Panc1 (cell line): ENCODE measurements at regions not wholly inside any gene's neighbourhood (a gene's known extent, or its start where the extent isn't known, plus 50 kb on each side); places are given as distances from the start of the nearest gene placed in this dataset.

Experiments used
- ATAC-seq: fragments of 200-7000 bp; cut with Tn5 transposase; 2 replicates; pipeline ENCODE4 v1.9.1; 2020; ENCODE audit warnings: mild to moderate bottlenecking, moderate library complexity
- BruUV-seq: library from RNA; stranded (reverse); fragments of 400-500 nt; replicated peaks from 2 replicates; lab custom pipeline; 2021; lab: Mats Ljungman, UMichigan
- CTCF ChIA-PET: fragments of 300-600 bp; sonication (Branson Sonifier 250); formaldehyde crosslinking; loops from one replicate; lab custom pipeline; 2022; ENCODE audit warnings: antibody characterized with exemption; lab: Charles Lee
- POLR2A ChIA-PET: fragments of 300-600 bp; sonication (Branson Sonifier 250); formaldehyde crosslinking; loops from one replicate; lab custom pipeline; 2022; ENCODE audit warnings: antibody characterized with exemption; lab: Charles Lee
- DNase-seq: peaks from one replicate; pipeline ENCODE4 v3.0.0-alpha.2; 2010; ENCODE audit warnings: low read depth, low spot score
- H3K27ac ChIP-seq: 2 replicates; pipeline ENCODE4 v1.5.1; 2011; ENCODE audit warnings: mild to moderate bottlenecking, low read length, inconsistent platforms
- H3K27me3 ChIP-seq: fragments of 200-500 bp; sonication (Bioruptor generic); 2 replicates; pipeline ENCODE4 v1.6.0; 2014; ENCODE audit warnings: low read length, inconsistent platforms; ENCODE audit not compliant: control insufficient read depth, insufficient read depth
- H3K36me3 ChIP-seq: fragments of 200-500 bp; sonication (Bioruptor generic); 2 replicates; pipeline ENCODE4 v1.5.1; 2014; ENCODE audit warnings: inconsistent platforms, mild to moderate bottlenecking, low read length, moderate library complexity; ENCODE audit not compliant: control insufficient read depth, insufficient read depth
- H3K4me1 ChIP-seq: 2 replicates; pipeline ENCODE4 v1.5.1; 2011; ENCODE audit warnings: inconsistent platforms, mild to moderate bottlenecking, low read length, moderate library complexity; ENCODE audit not compliant: control insufficient read depth, insufficient read depth
- H3K4me3 ChIP-seq, 2 experiments: 2 replicates each; pipeline ENCODE4 v1.5.1; 2011 to 2012; ENCODE audit warnings: low read depth in 2 of 2, low read length in 2 of 2, mild to moderate bottlenecking in 2 of 2, inconsistent platforms in 1 of 2, moderate library complexity in 1 of 2
- H3K9me3 ChIP-seq: fragments of 200-500 bp; sonication (Bioruptor generic); 2 replicates; pipeline ENCODE4 v1.5.1; 2014; ENCODE audit warnings: low read depth, mild to moderate bottlenecking, inconsistent platforms, low read length, moderate library complexity; ENCODE audit not compliant: control insufficient read depth, insufficient read depth
- POLR2AphosphoS5 ChIP-seq: IDR thresholded peaks from 2 replicates; pipeline ENCODE4 v1.6.1; 2012; ENCODE audit warnings: mild to moderate bottlenecking, low read depth, low read length, moderate library complexity
- SIN3A ChIP-seq: IDR thresholded peaks from 2 replicates; pipeline ENCODE4 v1.6.1; 2012; ENCODE audit warnings: low read depth, mild to moderate bottlenecking, low read length, moderate library complexity, borderline replicate concordance; ENCODE audit not compliant: insufficient read depth
- TCF7L2 ChIP-seq: IDR thresholded peaks from 2 replicates; pipeline ENCODE4 v1.6.1; 2011; ENCODE audit warnings: mild to moderate bottlenecking, low read depth, low read length, inconsistent platforms
- in situ Hi-C: cut with HindIII; loops from 2 replicates; pipeline ENCODE4 v1.10.0; 2016; ENCODE audit warnings: low sequenced_read_pairs, low pct_unique_long_range_greater_than_20kb
- intact Hi-C: fragments of 100-400 bp; cut with micrococcal nuclease; formaldehyde crosslinking; loops from one replicate; pipeline ENCODE4 v1.10.0; 2022; ENCODE audit not compliant: unreplicated experiment
- TF ChIP-seq, protein P1 (sequence below): fragments of 450-650 bp; IDR thresholded peaks from 2 replicates; pipeline ENCODE4 v1.5.1; 2017; ENCODE audit warnings: mild to moderate bottlenecking
- TF ChIP-seq, protein P2 (sequence below), 2 experiments: IDR thresholded peaks; 2 replicates each; pipeline ENCODE4 v1.6.1; 2011 to 2012; ENCODE audit warnings: low read depth in 2 of 2, control low read depth in 1 of 2, low read length in 1 of 2, mild to moderate bottlenecking in 1 of 2, moderate library complexity in 1 of 2; ENCODE audit not compliant: insufficient read depth in 1 of 2

DNA sequence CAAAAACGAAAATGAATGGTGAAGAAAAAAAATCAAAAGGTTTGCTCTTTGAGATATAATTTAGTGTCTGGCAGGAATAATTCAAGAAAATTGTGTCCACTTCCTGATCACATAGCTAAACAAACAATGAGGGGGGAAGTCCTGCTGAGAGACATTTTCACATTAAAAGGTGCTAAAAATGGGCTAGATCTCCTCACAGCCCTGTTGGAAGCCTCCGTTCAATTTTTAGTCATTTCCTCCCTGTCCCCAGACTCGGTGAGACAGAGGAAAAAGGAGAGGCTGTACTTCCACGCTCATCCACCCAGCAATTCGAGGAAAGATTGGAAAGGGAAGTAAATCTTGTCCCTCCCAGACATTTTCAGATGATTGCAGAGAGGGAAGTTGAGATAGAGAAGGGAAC is 103.7 kb downstream of the BARHL2 start:
- Histone ChIP-seq H3K4me3 (no peak overlapping the region), H3K4me1 (no peaks in the 10 kb centered on the region), H3K27me3 (no peaks in the 10 kb centered on the region), H3K36me3 (no peaks in the 10 kb centered on the region), H3K27ac (no peak overlapping the region), H3K9me3 (no peaks in the 10 kb centered on the region)
- DNase-seq (no peak), ATAC-seq (no peak)
- intact Hi-C loops (no loop called here), in situ Hi-C loops (no loop called here)
- TF ChIP-seq, protein P1, sequence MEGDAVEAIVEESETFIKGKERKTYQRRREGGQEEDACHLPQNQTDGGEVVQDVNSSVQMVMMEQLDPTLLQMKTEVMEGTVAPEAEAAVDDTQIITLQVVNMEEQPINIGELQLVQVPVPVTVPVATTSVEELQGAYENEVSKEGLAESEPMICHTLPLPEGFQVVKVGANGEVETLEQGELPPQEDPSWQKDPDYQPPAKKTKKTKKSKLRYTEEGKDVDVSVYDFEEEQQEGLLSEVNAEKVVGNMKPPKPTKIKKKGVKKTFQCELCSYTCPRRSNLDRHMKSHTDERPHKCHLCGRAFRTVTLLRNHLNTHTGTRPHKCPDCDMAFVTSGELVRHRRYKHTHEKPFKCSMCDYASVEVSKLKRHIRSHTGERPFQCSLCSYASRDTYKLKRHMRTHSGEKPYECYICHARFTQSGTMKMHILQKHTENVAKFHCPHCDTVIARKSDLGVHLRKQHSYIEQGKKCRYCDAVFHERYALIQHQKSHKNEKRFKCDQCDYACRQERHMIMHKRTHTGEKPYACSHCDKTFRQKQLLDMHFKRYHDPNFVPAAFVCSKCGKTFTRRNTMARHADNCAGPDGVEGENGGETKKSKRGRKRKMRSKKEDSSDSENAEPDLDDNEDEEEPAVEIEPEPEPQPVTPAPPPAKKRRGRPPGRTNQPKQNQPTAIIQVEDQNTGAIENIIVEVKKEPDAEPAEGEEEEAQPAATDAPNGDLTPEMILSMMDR, result no peak
- TF ChIP-seq SIN3A (no peak), TCF7L2 (no peak), POLR2AphosphoS5 (no peak)
- TF ChIP-seq, protein P2, sequence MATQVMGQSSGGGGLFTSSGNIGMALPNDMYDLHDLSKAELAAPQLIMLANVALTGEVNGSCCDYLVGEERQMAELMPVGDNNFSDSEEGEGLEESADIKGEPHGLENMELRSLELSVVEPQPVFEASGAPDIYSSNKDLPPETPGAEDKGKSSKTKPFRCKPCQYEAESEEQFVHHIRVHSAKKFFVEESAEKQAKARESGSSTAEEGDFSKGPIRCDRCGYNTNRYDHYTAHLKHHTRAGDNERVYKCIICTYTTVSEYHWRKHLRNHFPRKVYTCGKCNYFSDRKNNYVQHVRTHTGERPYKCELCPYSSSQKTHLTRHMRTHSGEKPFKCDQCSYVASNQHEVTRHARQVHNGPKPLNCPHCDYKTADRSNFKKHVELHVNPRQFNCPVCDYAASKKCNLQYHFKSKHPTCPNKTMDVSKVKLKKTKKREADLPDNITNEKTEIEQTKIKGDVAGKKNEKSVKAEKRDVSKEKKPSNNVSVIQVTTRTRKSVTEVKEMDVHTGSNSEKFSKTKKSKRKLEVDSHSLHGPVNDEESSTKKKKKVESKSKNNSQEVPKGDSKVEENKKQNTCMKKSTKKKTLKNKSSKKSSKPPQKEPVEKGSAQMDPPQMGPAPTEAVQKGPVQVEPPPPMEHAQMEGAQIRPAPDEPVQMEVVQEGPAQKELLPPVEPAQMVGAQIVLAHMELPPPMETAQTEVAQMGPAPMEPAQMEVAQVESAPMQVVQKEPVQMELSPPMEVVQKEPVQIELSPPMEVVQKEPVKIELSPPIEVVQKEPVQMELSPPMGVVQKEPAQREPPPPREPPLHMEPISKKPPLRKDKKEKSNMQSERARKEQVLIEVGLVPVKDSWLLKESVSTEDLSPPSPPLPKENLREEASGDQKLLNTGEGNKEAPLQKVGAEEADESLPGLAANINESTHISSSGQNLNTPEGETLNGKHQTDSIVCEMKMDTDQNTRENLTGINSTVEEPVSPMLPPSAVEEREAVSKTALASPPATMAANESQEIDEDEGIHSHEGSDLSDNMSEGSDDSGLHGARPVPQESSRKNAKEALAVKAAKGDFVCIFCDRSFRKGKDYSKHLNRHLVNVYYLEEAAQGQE (IDR thresholded peaks at IDR 0.05; ENCODE audit: insufficient read depth in 1 of 2, low read depth in 2 of 2, low read length in 1 of 2), result no peak
- CTCF ChIA-PET, result no interaction called here
- no TSS peak for BruUV-seq
- POLR2A ChIA-PET, result no interaction called here

DNA sequence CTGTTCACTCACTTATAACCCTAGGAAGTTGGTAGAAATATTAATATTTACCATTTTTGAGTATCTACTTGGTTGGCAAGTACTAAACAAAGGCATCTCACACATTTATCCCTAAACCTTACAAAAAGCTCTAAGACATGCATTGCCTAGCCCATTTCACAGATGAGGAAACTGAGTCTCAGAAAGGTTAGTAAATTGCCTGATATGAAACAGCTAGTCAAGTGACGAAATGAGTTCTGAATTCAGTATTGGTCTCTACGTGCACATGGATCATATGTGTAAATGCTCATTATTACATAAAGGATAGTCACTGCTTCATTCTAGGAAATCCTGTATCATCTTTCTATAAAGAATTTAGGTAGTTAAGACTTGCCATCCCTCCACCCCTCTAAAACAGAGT is 105.1 kb downstream of the BARHL2 start:
- BruUV-seq, result no TSS peak
- Histone ChIP-seq H3K27me3 (peaks cover 2% of the 10 kb centered on the region; the same call in 1 of the 2 replicates), H3K4me1 (no peaks in the 10 kb centered on the region), H3K4me3 (no peak overlapping the region), H3K27ac (no peak overlapping the region), H3K36me3 (no peaks in the 10 kb centered on the region), H3K9me3 (no peaks in the 10 kb centered on the region)
- DNase-seq, result no peak
- TF ChIP-seq POLR2AphosphoS5, result no peak
- TF ChIP-seq, protein P2 (IDR thresholded peaks at IDR 0.05; ENCODE audit: insufficient read depth in 1 of 2, low read depth in 2 of 2, low read length in 1 of 2), result no peak
- TF ChIP-seq, protein P1, result no peak
- ChIA-PET CTCF (no interaction called here), POLR2A (no interaction called here)
- intact Hi-C loops (no loop called here), in situ Hi-C loops (no loop called here)
- ATAC-seq, result no peak
